HepG2 (cell line): ENCODE measurements at regions not wholly inside any gene's neighbourhood (a gene's known extent, or its start where the extent isn't known, plus 50 kb on each side); places are given as distances from the start of the nearest gene placed in this dataset.

ENCODE experiments used
- ATAC-seq: fragments of 200-7000 bp; cut with Tn5 transposase; 3 replicates; pipeline ENCODE4 v1.9.1; 2020; ENCODE audit warnings: mild to moderate bottlenecking, moderate library complexity
- BruUV-seq: library from RNA; stranded (reverse); fragments of 400-500 nt; replicated peaks from 2 replicates; lab custom pipeline; 2021; lab: Mats Ljungman, UMichigan
- CTCF ChIA-PET: fragments of 300-600 bp; formaldehyde crosslinking; extraction: SDS; loops from one replicate; lab custom pipeline; 2021; ENCODE audit warnings: low total read pairs, inconsistent platforms, low intra/inter-chr PET ratio; lab: Yijun Ruan, JAX
- POLR2A ChIA-PET: fragments of 350-600 bp; sonication (Branson Sonifier 250); formaldehyde crosslinking; loops from one replicate; lab custom pipeline; 2020; ENCODE audit warnings: antibody characterized with exemption, inconsistent platforms; lab: Yijun Ruan, JAX
- DNase-seq: peaks from one replicate; pipeline ENCODE4 v3.0.0-alpha.2; 2015; ENCODE audit warnings: low spot score
- FAIRE-seq: peaks from 3 replicates; lab custom pipeline; 2011; peaks lifted over from hg19 to GRCh38; lab: Jason Lieb, UNC
- H2AFZ ChIP-seq: one replicate; pipeline ENCODE4 v1.6.1; 2011; ENCODE audit warnings: low read length, inconsistent platforms
- H3K27ac ChIP-seq: fragments of 300-600 bp; 3 replicates; pipeline ENCODE4 v1.8.0; 2011; ENCODE audit warnings: mixed run types, mild to moderate bottlenecking, mixed read lengths, low read length, inconsistent platforms; ENCODE audit not compliant: insufficient read depth; ENCODE audit errors: extremely low read length
- H3K27me3 ChIP-seq, 2 experiments: fragments of 200-600 bp in 1 of 2; 2 replicates in 1 of 2; 3 replicates in 1 of 2; pipeline versions ENCODE4 v1.6.0 to v1.8.0; 2011; ENCODE audit warnings: low read length in 2 of 2, mild to moderate bottlenecking in 2 of 2, moderate library complexity in 2 of 2, inconsistent platforms in 1 of 2; ENCODE audit not compliant: insufficient read depth in 2 of 2, control insufficient read depth in 1 of 2
- H3K36me3 ChIP-seq, 2 experiments: fragments of 200-600 bp in 1 of 2; replicated peaks in 1 of 2; 2 replicates in 1 of 2; 3 replicates in 1 of 2; pipeline versions ENCODE4 v1.5.1 to v1.8.0; 2011; ENCODE audit warnings: low read length in 2 of 2, inconsistent platforms in 1 of 2; ENCODE audit not compliant: insufficient read depth in 2 of 2, control insufficient read depth in 1 of 2
- H3K4me1 ChIP-seq: 2 replicates; pipeline ENCODE4 v1.5.1; 2012; ENCODE audit warnings: low read length, inconsistent platforms; ENCODE audit not compliant: insufficient read depth
- H3K4me2 ChIP-seq: 2 replicates; pipeline ENCODE4 v1.6.0; 2011; ENCODE audit warnings: low read depth, low read length, inconsistent platforms
- H3K4me3 ChIP-seq, 3 experiments: fragments of 200-600 bp in 1 of 3; sonication (generic), shearing (Covaris generic) in 1 of 3; replicated peaks in 1 of 3; 2 replicates each; pipeline ENCODE4 v1.5.1; 2011 to 2016; ENCODE audit warnings: low read length in 3 of 3, inconsistent platforms in 2 of 3, low read depth in 2 of 3, mild to moderate bottlenecking in 2 of 3, control low read depth in 1 of 3, mixed read lengths in 1 of 3; ENCODE audit not compliant: insufficient read depth in 1 of 3
- H3K79me2 ChIP-seq: one replicate; pipeline ENCODE4 v1.6.1; 2011; ENCODE audit warnings: low read length, inconsistent platforms; ENCODE audit not compliant: insufficient read depth
- H3K9ac ChIP-seq: 2 replicates; pipeline ENCODE4 v1.6.0; 2011; ENCODE audit warnings: mild to moderate bottlenecking, low read depth, low read length, inconsistent platforms; ENCODE audit not compliant: insufficient read depth
- H3K9me3 ChIP-seq: 2 replicates; pipeline ENCODE4 v1.5.1; 2012; ENCODE audit warnings: mild to moderate bottlenecking, low read length
- H4K20me1 ChIP-seq: 2 replicates; pipeline ENCODE4 v1.6.0; 2011; ENCODE audit warnings: inconsistent platforms, mild to moderate bottlenecking, low read length, moderate library complexity; ENCODE audit not compliant: insufficient read depth
- CAMTA2 ChIP-seq: sonication (generic); formaldehyde crosslinking; IDR thresholded peaks from 2 replicates; pipeline ENCODE4 v1.4.0; 2020; ENCODE audit warnings: mild to moderate bottlenecking, missing genetic modification reagents, borderline replicate concordance
- KAT2B ChIP-seq: fragments of 150-350 bp; IDR thresholded peaks from 2 replicates; pipeline ENCODE4 v1.6.1; 2014; ENCODE audit warnings: low read depth, low read length, borderline replicate concordance
- MAFK ChIP-seq, 2 experiments: IDR thresholded peaks in 1 of 2; conservative IDR thresholded peaks in 1 of 2; 2 replicates each; pipeline ENCODE4 v1.6.1; 2011; ENCODE audit warnings: improper control_type of control experiment in 2 of 2, low read length in 2 of 2
- MTA1 ChIP-seq: sonication (generic); formaldehyde crosslinking; IDR thresholded peaks from 2 replicates; pipeline ENCODE4 v1.4.0; 2020; ENCODE audit warnings: missing genetic modification reagents, mild to moderate bottlenecking, borderline replicate concordance
- RELA ChIP-seq: sonication (generic); formaldehyde crosslinking; IDR thresholded peaks from 2 replicates; pipeline ENCODE4 v1.4.0; 2020; ENCODE audit warnings: missing genetic modification reagents
- SSRP1 ChIP-seq: IDR thresholded peaks from 2 replicates; pipeline ENCODE4 v1.6.1; 2016; ENCODE audit warnings: control low read depth
- TBX3 ChIP-seq: fragments of 450-650 bp; IDR thresholded peaks from 2 replicates; pipeline ENCODE4 v1.6.1; 2017; ENCODE audit warnings: antibody characterized with exemption, mild to moderate bottlenecking, inconsistent platforms, borderline replicate concordance
- TERF1 ChIP-seq: sonication (generic); formaldehyde crosslinking; IDR thresholded peaks from 2 replicates; pipeline ENCODE4 v1.8.0; 2022; ENCODE audit warnings: mild to moderate bottlenecking, missing genetic modification reagents, moderate library complexity
- ZBTB43 ChIP-seq: sonication (generic); formaldehyde crosslinking; conservative IDR thresholded peaks from 2 replicates; pipeline ENCODE4 v1.4.0; 2020; ENCODE audit warnings: missing genetic modification reagents
- ZNF432 ChIP-seq: sonication (generic); formaldehyde crosslinking; IDR thresholded peaks from 2 replicates; pipeline ENCODE4 v1.5.0; 2020; ENCODE audit warnings: missing genetic modification reagents, mild to moderate bottlenecking, borderline replicate concordance
- ZNF672 ChIP-seq: sonication (generic); formaldehyde crosslinking; IDR thresholded peaks from 2 replicates; pipeline ENCODE4 v1.8.1; 2022; ENCODE audit warnings: missing genetic modification reagents
- ZSCAN22 ChIP-seq: sonication (generic); formaldehyde crosslinking; IDR thresholded peaks from 2 replicates; pipeline ENCODE4 v1.4.0; 2020; ENCODE audit warnings: mild to moderate bottlenecking, missing genetic modification reagents
- WGBS: methylation state at CpG from one replicate; pipeline ENCODE4 v1.1.6; 2017; ENCODE audit warnings: low lambda C conversion rate; 5-methylcytosine and 5-hydroxymethylcytosine counted together
- in situ Hi-C: cut with HindIII; loops from 2 replicates; pipeline ENCODE4 v1.10.0; 2017; ENCODE audit warnings: low pct_unique_long_range_greater_than_20kb; ENCODE audit not compliant: extremely low pct_ligation_motif_present
- intact Hi-C: fragments of 100-400 bp; cut with micrococcal nuclease; formaldehyde crosslinking; loops from one replicate; pipeline ENCODE4 v1.10.0; 2022; ENCODE audit not compliant: unreplicated experiment
- TF ChIP-seq, protein P1 (sequence below): sonication (generic); formaldehyde crosslinking; IDR thresholded peaks from 2 replicates; pipeline ENCODE4 v1.4.0; 2020; ENCODE audit warnings: mild to moderate bottlenecking, missing genetic modification reagents
- TF ChIP-seq, protein P2 (sequence below): sonication (generic); formaldehyde crosslinking; IDR thresholded peaks from 2 replicates; pipeline ENCODE4 v1.4.0; 2020; ENCODE audit warnings: missing genetic modification reagents, borderline replicate concordance
- TF ChIP-seq, protein P3 (sequence below): sonication (generic); formaldehyde crosslinking; IDR thresholded peaks from 2 replicates; pipeline ENCODE4 v1.8.1; 2022; ENCODE audit warnings: mild to moderate bottlenecking, missing genetic modification reagents

GRCh38 chr20:39137299-39137698 is 175.2 kb downstream of the DHX35 start (continued):
- no peak for TF ChIP-seq ZSCAN22 (CRISPR knock-in tag)
- TF ChIP-seq, protein P1, sequence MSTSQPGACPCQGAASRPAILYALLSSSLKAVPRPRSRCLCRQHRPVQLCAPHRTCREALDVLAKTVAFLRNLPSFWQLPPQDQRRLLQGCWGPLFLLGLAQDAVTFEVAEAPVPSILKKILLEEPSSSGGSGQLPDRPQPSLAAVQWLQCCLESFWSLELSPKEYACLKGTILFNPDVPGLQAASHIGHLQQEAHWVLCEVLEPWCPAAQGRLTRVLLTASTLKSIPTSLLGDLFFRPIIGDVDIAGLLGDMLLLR (CRISPR knock-in tag) = no peak
- TF ChIP-seq MTA1 (CRISPR knock-in tag) = no peak
- no peak for TF ChIP-seq KAT2B
- peak; percentile 55 to 61; a peak in 3 of 4 replicates for TF ChIP-seq MAFK (conservative IDR thresholded peaks at IDR 0.05 in 1 of 2, IDR thresholded peaks at IDR 0.05 in 1 of 2; ENCODE audit: low read length in 2 of 2)
- TF ChIP-seq, protein P2, sequence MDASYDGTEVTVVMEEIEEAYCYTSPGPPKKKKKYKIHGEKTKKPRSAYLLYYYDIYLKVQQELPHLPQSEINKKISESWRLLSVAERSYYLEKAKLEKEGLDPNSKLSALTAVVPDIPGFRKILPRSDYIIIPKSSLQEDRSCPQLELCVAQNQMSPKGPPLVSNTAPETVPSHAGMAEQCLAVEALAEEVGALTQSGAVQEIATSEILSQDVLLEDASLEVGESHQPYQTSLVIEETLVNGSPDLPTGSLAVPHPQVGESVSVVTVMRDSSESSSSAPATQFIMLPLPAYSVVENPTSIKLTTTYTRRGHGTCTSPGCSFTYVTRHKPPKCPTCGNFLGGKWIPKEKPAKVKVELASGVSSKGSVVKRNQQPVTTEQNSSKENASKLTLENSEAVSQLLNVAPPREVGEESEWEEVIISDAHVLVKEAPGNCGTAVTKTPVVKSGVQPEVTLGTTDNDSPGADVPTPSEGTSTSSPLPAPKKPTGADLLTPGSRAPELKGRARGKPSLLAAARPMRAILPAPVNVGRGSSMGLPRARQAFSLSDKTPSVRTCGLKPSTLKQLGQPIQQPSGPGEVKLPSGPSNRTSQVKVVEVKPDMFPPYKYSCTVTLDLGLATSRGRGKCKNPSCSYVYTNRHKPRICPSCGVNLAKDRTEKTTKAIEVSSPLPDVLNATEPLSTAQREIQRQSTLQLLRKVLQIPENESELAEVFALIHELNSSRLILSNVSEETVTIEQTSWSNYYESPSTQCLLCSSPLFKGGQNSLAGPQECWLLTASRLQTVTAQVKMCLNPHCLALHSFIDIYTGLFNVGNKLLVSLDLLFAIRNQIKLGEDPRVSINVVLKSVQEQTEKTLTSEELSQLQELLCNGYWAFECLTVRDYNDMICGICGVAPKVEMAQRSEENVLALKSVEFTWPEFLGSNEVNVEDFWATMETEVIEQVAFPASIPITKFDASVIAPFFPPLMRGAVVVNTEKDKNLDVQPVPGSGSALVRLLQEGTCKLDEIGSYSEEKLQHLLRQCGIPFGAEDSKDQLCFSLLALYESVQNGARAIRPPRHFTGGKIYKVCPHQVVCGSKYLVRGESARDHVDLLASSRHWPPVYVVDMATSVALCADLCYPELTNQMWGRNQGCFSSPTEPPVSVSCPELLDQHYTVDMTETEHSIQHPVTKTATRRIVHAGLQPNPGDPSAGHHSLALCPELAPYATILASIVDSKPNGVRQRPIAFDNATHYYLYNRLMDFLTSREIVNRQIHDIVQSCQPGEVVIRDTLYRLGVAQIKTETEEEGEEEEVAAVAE = no peak

- WGBS = 11% methylated on average over 6 of the region's 6 CpGs
- Histone ChIP-seq H3K4me2 (no peak overlapping the region), H3K27ac (no peak overlapping the region), H3K9me3 (no peaks in the 10 kb centered on the region), H3K79me2 (no peaks in the 10 kb centered on the region), H3K27me3 (peaks cover 4 to 13% of the 10 kb centered on the region in 2 experiments; a peak in 2 of 5 replicates), H3K9ac (no peak overlapping the region), H3K4me1 (no peaks in the 10 kb centered on the region), H3K4me3 (no peak overlapping the region), H4K20me1 (no peaks in the 10 kb centered on the region), H3K36me3 (no peaks in the 10 kb centered on the region), H2AFZ (no peak overlapping the region)
- ATAC-seq (no peak), DNase-seq (no peak), FAIRE-seq (no peak)
- intact Hi-C loops = no loop called here
- ChIA-PET POLR2A (no interaction called here), CTCF (no interaction called here)
- TF ChIP-seq ZNF672 (CRISPR knock-in tag) (no peak), TERF1 (CRISPR knock-in tag) (no peak), ZBTB43 (CRISPR knock-in tag) (no peak), TBX3 (no peak), RELA (CRISPR knock-in tag) (no peak), CAMTA2 (no peak), SSRP1 (CRISPR knock-in tag) (no peak), ZNF432 (CRISPR knock-in tag) (no peak)
- TF ChIP-seq, protein P3, sequence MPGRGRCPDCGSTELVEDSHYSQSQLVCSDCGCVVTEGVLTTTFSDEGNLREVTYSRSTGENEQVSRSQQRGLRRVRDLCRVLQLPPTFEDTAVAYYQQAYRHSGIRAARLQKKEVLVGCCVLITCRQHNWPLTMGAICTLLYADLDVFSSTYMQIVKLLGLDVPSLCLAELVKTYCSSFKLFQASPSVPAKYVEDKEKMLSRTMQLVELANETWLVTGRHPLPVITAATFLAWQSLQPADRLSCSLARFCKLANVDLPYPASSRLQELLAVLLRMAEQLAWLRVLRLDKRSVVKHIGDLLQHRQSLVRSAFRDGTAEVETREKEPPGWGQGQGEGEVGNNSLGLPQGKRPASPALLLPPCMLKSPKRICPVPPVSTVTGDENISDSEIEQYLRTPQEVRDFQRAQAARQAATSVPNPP (CRISPR knock-in tag) = no peak
- in situ Hi-C loops = no loop called here
- BruUV-seq = no TSS peak
Measured at GRCh38 chr20:39136798-39137197, 174.7 kb downstream of the DHX35 start.
